ENCODE measurements at regions not wholly inside any gene's neighbourhood (a gene's known extent, or its start where the extent isn't known, plus 50 kb on each side); places are given as distances from the start of the nearest gene placed in this dataset.

GRCh38 chr15:100769043-100769974 is 110.3 kb upstream of the ALDH1A3 start:
- no peak for ATAC-seq

GRCh38 chr15:100769975-100770340 is 109.7 kb upstream of the ALDH1A3 start:
- H3K27ac ChIP-seq = no peak overlapping the region
- no peak for DNase-seq

More at GRCh38 chr15:100769043-100769974, 110.3 kb upstream of the ALDH1A3 start:
- Histone ChIP-seq H3K36me3 (no peaks in the 10 kb centered on the region), H3K27me3 (no peaks in the 10 kb centered on the region), H3K4me1 (peaks cover 7% of the 10 kb centered on the region), H3K9me3 (no peaks in the 10 kb centered on the region), H3K4me3 (no peak overlapping the region), H3K27ac (no peak overlapping the region)
- intact Hi-C loops (cut with DNase I) = no loop called here
- DNase-seq = peak; percentile 38
- no peak for TF ChIP-seq CTCF (IDR thresholded peaks at IDR 0.05)

DNA sequence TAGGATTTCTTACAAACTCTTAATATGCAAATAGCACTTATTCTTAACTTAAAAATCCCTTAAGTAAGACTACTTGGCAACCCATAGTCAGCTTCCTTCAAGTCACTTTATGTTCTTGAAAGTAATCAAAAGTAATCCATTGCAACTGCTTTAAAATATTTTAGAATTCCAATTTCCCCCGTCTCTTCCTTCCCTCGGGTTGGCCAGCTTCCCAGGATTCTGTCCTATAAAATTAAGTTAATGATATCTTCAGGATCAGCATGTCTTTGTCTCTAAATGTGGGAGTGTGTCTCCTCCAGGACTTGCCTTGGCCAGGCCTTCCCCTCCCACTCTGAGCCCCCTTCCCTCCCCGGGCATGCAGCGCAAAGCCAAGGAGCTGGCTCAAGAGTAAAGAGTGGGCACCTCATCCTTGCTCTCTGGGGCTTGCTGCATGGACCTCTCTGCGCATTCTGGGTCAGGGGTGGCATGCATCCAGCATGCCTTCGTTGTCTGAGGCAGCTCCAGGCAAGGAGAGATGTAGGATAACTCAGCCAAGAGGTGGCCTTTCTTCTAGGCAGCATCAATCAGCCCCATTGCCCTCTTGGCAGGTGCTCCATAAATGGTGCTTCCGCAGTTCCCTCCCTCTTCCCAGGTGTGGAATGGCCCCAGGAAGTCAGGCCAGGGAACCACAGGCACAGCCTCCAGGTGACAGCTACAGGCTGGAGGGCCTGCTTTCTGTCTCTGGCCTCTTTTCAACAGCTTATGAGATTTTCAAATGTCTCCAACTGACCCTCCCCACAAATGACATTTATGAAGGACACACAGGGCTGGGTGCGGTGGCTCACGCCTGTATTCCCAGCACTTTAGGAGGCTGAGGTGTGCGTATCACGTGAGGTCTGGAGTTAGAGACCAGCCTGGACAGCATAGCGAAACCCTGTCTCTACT is 108.7 kb upstream of the ALDH1A3 start:
- Histone ChIP-seq H3K27me3 (no peaks in the 10 kb centered on the region), H3K27ac (no peak overlapping the region), H3K9me3 (no peaks in the 10 kb centered on the region), H3K4me3 (no peak overlapping the region), H3K4me1 (no peaks in the 10 kb centered on the region), H3K36me3 (no peaks in the 10 kb centered on the region)
- intact Hi-C loops (cut with DNase I) = no loop called here
- no peak for TF ChIP-seq CTCF (IDR thresholded peaks at IDR 0.05)
- peak; percentile 32 for DNase-seq
- ATAC-seq = no peak

More at GRCh38 chr15:100769975-100770340, 109.7 kb upstream of the ALDH1A3 start:
- Histone ChIP-seq H3K36me3 (no peaks in the 10 kb centered on the region), H3K27me3 (no peaks in the 10 kb centered on the region), H3K9me3 (no peaks in the 10 kb centered on the region), H3K4me1 (peaks cover 3% of the 10 kb centered on the region), H3K4me3 (no peak overlapping the region)
- intact Hi-C loops (cut with DNase I) = no loop called here
- TF ChIP-seq CTCF (IDR thresholded peaks at IDR 0.05) = no peak
- no peak for ATAC-seq

GRCh38 chr15:100771746-100772145 is 107.9 kb upstream of the ALDH1A3 start:
- H3K4me1 ChIP-seq = no peaks in the 10 kb centered on the region
- intact Hi-C loops (cut with DNase I) = no loop called here
- no peak overlapping the region for H3K4me3 ChIP-seq
- peak; percentile 30 for DNase-seq
- ATAC-seq = peak; percentile 15
- H3K27me3 ChIP-seq = no peaks in the 10 kb centered on the region
- no peak overlapping the region for H3K27ac ChIP-seq
- no peaks in the 10 kb centered on the region for H3K36me3 ChIP-seq
- TF ChIP-seq CTCF (IDR thresholded peaks at IDR 0.05) = no peak
- H3K9me3 ChIP-seq = no peaks in the 10 kb centered on the region

DNA sequence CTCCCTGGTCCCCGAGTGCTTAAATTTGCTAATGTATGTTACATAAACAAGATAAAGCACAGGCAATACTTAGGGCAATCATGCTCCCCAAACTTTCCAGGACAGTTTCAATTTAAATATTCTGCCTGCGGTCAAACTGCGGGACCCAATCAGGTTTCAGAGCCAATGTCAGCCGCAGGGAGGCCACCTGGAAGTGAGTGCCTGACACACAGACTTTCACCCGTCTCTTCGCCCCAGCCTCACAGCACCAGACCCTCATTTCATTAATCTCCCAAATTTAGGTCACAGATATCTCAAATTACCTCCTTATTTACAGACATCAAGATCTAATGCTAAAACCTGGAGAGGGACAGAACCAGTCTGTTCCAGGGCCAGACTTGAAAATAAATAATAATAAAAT is 107.2 kb upstream of the ALDH1A3 start:
- H3K4me3 ChIP-seq = no peak overlapping the region
- no peaks in the 10 kb centered on the region for H3K27me3 ChIP-seq
- intact Hi-C loops (cut with DNase I) = no loop called here
- no peak for DNase-seq
- H3K9me3 ChIP-seq = no peaks in the 10 kb centered on the region
- no peak for TF ChIP-seq CTCF (IDR thresholded peaks at IDR 0.05)
- no peak for ATAC-seq
- no peak overlapping the region for H3K27ac ChIP-seq
- H3K4me1 ChIP-seq = no peaks in the 10 kb centered on the region
- H3K36me3 ChIP-seq = no peaks in the 10 kb centered on the region

Measured in upper lobe of right lung (tissue), 1 donor.